ENCODE measurements at regions not wholly inside any gene's neighbourhood (a gene's known extent, or its start where the extent isn't known, plus 50 kb on each side); places are given as distances from the start of the nearest gene placed in this dataset.

- DNase-seq (ENCODE audit: low spot score): no peak
Measured at GRCh38 chr7:121494516-121494915, 98.4 kb upstream of the FAM3C start.

DNA sequence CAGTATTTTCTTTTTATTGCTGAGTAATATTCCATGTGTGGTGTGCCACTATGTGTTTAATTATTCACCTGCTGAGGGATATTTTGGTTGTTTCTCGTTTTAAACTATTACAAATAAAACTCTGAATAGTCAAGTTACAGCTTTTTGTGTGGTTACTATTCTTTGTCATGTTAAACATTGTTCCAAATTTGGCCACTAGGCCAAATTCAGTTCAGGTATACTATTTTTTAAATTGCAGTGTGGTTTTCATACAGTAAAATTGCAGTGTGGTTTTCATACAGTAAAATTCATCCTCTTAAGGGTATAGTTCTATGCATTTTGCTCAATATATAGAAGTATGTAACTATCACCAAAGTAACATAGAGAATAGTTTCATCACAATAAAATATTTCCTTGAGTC, 97.4 kb upstream of the FAM3C start:
- DNase-seq (ENCODE audit: low spot score): no peak

- no peak for DNase-seq (ENCODE audit: low spot score)
Measured at GRCh38 chr7:121490309-121490708, 94.2 kb upstream of the FAM3C start.

DNA sequence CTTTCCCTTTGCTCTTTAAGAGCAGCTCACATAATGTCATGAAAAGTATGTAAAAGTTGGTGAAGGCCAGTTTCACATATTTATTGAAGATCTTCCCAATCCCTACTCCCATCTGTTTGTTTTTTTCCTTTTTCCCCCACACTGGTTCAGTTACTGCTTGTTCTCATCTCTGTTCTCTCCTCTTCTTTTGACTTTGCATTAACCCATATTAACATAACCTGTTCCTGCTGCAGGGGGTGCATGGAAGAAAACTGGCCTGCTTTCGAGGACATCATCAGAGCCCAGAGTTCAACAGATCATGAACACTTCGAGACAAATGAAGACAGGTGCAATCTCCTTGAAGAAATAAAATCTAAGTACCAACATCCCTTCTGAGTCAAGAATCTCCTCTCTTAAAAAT, 93.3 kb upstream of the FAM3C start:
- DNase-seq (ENCODE audit: low spot score): no peak

GRCh38 chr7:121488111-121488650, 92.1 kb upstream of the FAM3C start:
- DNase-seq (ENCODE audit: low spot score): no peak

DNA sequence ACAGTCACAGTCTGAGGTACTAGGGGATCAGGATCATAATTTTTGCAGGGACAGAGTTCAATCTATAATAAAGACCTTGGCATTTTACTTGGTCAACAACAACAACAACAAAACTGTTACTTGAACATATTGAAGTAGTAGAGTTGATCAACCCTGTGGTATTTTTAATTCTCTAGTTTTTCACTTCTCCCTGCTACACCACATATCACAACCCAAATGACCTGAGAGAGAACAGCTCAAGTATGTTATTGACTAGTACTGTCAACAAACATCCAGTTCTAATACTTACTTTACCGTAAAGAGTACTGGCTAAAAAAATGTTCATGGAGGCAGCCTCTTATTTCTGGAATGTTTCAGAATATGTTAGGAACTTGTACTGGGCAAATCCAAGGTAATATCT, 90.5 kb upstream of the FAM3C start:
- no peak for DNase-seq (ENCODE audit: low spot score)

DNA sequence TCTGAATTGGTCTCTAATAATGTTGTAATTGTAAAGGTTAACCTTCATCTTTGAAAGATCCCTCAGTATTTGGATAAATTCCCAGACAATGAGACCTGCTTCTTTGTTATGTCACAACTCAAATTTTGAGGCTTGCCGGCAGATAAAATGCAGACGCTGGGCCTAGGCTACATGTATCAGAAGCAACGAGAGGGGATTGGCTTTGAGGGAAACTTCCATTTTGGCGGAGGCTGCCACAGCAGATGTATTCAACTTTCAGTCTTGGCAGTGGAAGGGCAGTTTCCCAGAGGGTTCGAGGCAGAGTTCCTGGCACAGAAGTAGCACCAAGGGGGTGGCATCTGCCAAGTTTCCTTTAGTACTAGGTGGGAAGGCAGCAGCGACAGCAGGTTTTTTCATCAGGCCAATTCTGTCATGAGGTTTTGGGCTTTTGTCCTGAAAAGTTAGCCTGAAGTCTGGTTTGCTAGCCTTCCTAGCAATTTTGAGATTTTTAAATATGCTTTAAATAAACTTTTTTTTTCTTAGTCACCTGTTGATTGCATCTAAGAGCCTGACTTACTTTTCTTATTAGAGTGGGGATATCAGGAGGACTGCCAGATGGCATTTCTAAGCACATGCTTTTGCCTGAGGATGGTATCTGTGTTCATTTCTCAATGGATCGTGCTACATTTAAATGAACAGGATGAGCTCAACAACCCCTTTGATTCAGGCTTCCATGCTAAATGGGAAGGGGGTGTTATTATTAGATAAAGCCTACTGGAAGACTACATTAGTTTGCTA, 89.5 kb upstream of the FAM3C start:
- DNase-seq (ENCODE audit: low spot score): no peak

GRCh38 chr7:121484089-121484763, 88.1 kb upstream of the FAM3C start:
- no peak for DNase-seq (ENCODE audit: low spot score)

GRCh38 chr7:121480566-121481335, 84.6 kb upstream of the FAM3C start:
- no peak for DNase-seq (ENCODE audit: low spot score)

- no peak for DNase-seq (ENCODE audit: low spot score)
Measured at GRCh38 chr7:121480058-121480457, 84.0 kb upstream of the FAM3C start.

- no peak for DNase-seq (ENCODE audit: low spot score)
Measured at GRCh38 chr7:121479466-121479865, 83.4 kb upstream of the FAM3C start.

DNA sequence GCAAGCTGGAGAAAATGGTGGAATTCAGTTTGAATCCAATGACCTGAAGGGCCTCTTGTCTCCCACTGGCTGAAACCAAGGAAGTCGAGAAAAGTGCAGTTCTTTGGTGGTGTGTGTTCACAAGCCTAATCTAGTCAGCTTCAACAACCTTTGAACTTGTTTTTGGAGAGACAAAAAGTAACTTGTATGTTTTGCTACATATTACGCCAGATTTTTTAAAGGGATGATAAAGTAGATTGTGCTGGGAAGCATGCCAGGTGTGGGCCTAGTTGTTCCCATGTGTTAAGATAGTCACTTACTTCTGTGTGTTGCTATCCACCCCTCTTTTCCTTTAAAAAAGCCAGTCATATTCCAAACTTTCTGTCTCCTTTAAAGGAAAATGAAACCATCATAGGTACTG, 79.7 kb upstream of the FAM3C start:
- no peak for DNase-seq (ENCODE audit: low spot score)

GRCh38 chr7:121474301-121474673, 78.2 kb upstream of the FAM3C start:
- DNase-seq (ENCODE audit: low spot score): no peak

DNA sequence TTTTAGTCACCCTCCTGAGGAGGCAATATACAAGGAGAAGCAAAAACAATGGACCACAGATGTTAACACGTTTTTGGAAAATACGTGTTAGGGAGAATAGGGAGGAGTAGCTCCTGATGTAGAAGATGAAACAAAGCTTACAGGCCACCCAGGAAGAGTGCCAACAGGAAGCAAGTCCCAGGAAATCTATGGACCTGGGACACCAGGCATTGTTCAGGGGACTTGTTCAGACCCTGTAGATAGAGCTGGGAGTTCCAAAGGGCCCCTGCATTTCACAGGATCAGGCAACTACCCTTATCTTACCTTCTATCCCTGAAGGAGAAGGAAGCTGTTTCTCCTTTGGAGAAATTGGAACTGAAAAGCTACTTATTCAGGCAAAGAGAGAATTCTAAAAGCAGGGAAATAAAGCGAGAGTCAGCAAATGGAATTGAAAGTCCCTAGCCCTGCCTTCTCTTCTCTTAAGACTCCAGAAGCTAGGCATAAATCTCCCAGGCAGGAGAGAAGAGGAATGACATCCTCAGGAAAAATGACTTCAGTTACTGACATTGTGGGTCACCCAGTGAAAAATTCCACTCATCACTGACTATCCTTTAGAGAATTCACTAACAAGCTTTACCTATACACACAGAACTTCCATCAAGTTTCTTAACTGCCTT, 77.7 kb upstream of the FAM3C start:
- peak; percentile 18 for DNase-seq (ENCODE audit: low spot score)

DNA sequence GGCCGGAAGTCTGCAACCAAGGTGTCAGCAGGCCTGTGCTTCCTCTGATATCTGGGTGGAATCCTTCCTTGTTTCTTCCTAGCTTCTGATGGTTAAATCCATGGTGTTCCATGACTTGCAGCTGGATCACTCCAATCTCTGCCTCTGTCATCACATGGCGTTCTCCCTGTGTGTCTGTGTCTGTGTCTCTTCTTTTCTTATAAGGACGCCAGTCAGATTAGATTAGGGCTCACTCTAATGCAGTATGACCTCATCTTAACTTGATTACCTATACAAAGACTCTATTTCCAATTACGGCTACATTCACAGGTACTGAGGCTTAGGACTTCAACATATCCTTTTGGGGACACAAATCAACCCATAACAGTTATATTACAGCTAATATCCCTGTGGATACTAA, 70.3 kb upstream of the FAM3C start:
- DNase-seq (ENCODE audit: low spot score): no peak

GRCh38 chr7:121459148-121459547, 63.0 kb upstream of the FAM3C start:
- no peak for DNase-seq (ENCODE audit: low spot score)

DNA sequence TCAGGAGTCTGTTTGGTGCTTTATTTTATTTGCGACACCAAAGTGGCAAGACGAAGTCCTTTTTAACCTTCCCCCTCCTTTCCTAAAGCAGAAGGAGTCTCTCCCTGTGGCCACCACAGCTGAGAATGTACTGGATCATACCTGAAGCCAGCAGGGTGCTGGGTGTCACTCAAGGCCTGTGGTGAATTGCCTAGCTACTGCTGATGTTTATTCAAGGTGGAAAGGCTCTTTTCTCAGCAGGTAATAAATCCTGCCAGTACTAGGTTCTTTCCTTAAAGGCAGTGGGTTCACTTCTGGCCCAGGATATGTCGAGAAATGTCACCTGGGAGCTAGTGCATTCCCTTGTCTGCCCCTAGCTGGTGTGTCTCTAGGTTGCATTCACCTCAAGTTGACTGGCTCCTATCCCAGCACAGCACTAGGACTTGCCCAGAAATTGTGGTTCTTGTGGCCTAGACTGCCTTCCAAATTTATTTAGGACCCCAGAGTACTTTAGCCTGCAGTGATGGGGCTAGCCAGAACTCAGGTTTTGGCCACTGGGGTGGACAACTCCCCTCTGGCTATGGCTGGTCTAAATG, 60.8 kb upstream of the FAM3C start:
- no peak for DNase-seq (ENCODE audit: low spot score)

- no peak for DNase-seq (ENCODE audit: low spot score)
Measured at GRCh38 chr7:121456015-121456414, 59.9 kb upstream of the FAM3C start.

DNA sequence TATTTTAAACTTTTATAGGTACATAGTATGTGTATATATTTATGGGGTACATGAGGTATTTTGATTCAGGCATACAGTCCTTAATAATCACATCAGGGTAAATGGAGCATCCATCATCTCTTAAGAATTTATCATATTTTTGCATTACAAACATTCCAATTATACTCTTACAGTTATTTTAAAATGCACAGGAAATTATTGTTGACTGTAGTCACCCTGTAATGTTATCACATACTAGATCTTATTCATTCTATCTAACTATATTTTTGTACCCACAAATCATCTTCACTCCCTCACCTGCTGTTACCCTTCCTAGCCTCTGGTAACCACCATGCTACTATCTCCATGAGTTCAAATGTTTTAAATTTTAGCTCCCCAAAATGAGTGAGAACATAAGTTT, 56.3 kb upstream of the FAM3C start:
- no peak for DNase-seq (ENCODE audit: low spot score)

GRCh38 chr7:121451367-121452094, 55.4 kb upstream of the FAM3C start:
- no peak for DNase-seq (ENCODE audit: low spot score)

DNA sequence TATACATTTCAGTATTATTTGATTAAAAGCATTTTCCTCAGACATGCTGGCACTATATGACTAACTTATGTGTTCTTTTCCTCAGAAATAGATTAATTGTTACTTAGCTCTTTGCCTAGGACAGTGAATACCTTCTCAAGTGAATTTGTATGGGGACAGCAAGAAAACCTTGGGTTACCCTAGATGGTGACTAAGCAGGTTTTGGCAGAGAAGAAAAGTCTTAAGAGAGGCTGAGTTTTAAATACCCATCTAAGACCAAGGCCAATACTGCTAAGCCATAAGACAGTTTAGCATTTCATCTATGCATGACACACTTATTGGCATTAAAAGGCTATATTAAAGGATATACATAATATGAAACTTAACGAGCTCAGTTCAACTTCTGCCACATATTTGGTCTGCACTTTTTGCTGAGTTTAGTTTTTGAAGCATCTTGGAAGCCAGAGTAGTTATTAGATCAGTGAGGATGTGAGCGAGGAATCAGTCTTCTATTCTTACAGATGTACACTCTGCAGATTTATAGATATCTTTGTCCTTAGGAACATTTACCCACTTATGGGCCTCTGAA, 54.6 kb upstream of the FAM3C start:
- no peak for DNase-seq (ENCODE audit: low spot score)

Data from kidney tubule cell (primary cell).